Cardiac fibroblast (primary cell): ENCODE measurements at regions not wholly inside any gene's neighbourhood (a gene's known extent, or its start where the extent isn't known, plus 50 kb on each side); places are given as distances from the start of the nearest gene placed in this dataset.
"Not testable (repeated sequence)": the region's sequence is repeated elsewhere in the genome, so short reads cannot be mapped to it uniquely, and the experiment has no call there.

Experiments used
- DNase-seq, 2 donors: peaks; one replicate each; pipeline versions ENCODE4 v3.0.0 to v3.0.0-alpha.2; 2010; ENCODE audit warnings: low read depth in 2 of 2
- H3K4me3 ChIP-seq, 2 donors: replicated peaks in 1 of 2; 1 replicate in 1 of 2; 2 replicates in 1 of 2; pipeline ENCODE4 v1.5.1; 2011; ENCODE audit warnings: low read depth in 2 of 2, low read length in 2 of 2, mild to moderate bottlenecking in 2 of 2, moderate library complexity in 1 of 2
- TF ChIP-seq, protein P1 (sequence below): IDR thresholded peaks from one replicate; pipeline ENCODE4 v1.5.1; 2011; ENCODE audit warnings: low read depth, mild to moderate bottlenecking, low read length, inconsistent platforms

DNA sequence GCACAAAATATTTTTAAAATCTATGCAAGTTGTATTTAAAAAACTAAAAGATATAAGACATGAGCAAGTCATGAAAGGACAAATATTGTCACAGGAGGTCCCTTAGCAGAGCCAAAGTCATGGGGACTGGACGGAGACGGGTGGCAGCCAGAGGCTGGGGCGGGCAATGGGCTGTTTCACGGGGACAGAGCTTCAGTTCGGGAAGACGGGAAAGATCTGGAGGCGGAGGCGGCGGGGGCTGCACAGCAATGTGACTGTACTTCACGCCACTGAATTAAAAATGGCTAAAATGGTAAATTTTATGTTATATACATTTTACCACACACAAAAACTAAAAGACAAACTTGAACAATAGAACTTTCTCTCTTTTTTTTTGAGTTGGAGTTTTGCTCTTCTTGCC lies 60.0 kb upstream of the METRNL start:
- TF ChIP-seq, protein P1, sequence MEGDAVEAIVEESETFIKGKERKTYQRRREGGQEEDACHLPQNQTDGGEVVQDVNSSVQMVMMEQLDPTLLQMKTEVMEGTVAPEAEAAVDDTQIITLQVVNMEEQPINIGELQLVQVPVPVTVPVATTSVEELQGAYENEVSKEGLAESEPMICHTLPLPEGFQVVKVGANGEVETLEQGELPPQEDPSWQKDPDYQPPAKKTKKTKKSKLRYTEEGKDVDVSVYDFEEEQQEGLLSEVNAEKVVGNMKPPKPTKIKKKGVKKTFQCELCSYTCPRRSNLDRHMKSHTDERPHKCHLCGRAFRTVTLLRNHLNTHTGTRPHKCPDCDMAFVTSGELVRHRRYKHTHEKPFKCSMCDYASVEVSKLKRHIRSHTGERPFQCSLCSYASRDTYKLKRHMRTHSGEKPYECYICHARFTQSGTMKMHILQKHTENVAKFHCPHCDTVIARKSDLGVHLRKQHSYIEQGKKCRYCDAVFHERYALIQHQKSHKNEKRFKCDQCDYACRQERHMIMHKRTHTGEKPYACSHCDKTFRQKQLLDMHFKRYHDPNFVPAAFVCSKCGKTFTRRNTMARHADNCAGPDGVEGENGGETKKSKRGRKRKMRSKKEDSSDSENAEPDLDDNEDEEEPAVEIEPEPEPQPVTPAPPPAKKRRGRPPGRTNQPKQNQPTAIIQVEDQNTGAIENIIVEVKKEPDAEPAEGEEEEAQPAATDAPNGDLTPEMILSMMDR = no peak
- DNase-seq = no peak

DNA sequence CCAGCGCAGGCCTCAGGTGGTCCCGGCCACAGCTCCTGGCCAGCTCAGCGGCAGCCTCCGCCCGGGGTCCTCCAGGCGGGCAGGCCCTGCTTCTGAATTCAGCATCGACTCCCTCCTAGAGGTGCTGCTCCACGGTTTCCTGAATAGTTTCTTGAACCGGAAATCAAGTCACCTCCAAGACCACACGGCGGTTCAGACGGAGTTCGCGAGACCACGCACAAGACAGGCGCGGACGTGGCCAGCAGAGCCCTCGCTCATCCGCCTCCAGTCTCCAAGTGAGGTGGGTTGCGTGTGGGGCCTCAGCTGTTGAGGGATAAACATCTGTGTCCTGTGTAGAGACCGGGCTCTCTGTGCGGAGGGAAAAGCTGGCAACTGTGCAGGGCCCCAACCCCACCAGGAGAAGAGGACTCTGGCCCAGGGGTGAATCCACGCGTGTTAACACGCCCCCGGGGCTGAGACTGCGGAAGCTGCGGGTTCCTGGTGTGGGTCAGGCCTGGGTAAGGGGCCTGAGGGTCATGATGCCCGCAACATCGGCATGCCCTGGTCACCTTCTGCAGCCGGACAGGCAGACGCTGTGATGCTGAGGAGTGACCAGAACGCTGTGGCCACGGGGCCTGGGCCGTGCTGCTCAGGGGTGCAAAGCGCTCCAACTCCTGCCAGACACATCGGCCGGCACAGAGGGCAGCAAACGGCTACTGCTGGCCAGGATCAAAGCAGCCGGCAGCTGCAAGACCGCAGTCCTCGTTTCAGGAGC lies 55.0 kb upstream of the METRNL start:
- DNase-seq = no peak
- H3K4me3 ChIP-seq = no peak overlapping the region
- TF ChIP-seq, protein P1 = no peak

More for the DNA sequence above, 60.0 kb upstream of the METRNL start:
- H3K4me3 ChIP-seq = no peak overlapping the region

DNA sequence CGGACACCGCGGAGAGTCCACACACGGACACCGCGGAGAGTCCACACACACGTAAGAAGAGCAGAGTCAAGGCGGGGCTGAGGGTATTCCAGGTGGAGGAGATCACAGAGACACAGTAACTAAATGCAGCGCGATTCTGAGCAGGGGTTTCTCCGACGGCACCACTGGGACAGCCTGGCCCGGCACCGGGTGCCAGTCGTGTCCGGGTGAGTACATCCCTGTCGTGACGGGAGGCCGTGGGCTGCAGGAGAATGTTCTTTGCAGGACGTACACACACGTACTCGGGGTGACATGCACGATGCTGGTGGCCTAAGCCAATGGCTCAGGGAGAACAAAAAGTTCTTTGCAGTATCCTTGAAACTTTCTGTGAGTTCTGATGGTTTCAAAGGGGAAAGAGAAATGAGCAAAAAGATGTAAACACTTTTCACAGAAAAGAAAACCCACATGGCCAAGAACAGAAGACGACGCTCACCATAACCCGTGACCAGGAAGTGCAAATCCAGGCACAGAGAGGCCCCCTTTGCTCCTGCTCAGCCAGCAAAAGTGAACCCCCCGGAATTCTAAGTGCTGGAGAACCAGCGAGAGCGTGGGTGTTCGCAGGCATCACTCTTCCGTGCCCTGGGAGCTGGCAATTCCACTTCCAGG lies 53.7 kb upstream of the METRNL start:
- H3K4me3 ChIP-seq = no peak overlapping the region
- DNase-seq = no peak
- TF ChIP-seq, protein P1 = no peak

DNA sequence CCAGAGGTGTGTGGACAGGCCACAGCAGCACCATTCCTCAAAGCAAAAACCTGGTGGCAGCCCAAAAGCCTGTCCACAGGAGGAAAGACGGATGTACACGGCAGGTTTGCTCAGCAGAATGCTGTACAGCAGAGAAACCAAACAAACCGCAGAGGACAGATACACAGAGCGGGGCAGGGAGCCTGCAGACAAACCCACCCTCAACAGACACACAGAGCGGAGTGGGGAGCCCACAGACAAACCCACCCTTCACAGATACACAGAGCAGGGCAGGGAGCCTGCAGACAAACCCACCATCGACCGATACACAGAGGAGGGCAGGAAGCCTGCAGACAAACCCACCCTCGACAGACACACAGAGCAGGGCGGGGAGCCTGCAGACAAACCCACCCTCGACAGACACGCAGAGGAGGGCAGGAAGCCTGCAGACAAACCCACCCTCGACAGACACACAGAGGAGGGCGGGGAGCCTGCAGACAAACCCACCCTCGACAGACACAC lies 53.0 kb upstream of the METRNL start:
- TF ChIP-seq, protein P1 = no peak
- H3K4me3 ChIP-seq = no peak overlapping the region
- no peak for DNase-seq

DNA sequence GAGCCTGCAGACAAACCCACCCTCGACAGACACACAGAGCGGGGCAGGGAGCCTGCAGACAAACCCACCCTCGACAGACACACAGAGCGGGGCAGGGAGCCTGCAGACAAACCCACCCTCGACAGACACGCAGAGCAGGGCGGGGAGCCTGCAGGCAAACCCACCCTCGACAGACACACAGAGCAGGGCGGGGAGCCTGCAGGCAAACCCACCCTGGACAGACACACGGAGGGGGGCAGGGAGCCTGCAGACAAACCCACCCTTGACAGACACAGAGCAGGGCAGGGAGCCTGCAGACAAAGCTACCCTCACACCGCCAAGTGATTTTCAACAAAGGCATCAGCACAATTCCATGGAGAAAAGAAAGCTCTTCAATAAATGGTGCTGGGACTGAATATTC lies 52.5 kb upstream of the METRNL start:
- not testable (repeated sequence) for H3K4me3 ChIP-seq, DNase-seq

DNA sequence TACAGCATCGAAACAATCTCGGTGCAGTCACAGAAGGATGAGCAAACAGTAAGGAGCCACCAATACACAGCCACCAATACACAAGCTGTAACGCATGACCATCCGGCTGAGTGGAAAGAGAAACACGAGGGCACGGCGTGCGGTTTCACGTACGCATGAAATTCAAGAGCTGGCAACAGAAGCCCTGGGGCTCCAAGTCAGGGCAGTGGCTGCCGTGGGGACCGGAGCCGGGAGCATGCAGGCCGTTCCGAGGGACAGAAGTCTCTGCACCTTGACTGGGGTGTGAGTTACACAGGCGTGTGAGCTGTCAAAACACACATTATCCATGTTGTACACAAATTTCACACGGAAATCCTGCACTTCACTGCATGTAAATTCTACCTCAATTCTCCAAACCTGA lies 50.6 kb upstream of the METRNL start:
- TF ChIP-seq, protein P1 = no peak
- no peak overlapping the region for H3K4me3 ChIP-seq
- no peak for DNase-seq

DNA sequence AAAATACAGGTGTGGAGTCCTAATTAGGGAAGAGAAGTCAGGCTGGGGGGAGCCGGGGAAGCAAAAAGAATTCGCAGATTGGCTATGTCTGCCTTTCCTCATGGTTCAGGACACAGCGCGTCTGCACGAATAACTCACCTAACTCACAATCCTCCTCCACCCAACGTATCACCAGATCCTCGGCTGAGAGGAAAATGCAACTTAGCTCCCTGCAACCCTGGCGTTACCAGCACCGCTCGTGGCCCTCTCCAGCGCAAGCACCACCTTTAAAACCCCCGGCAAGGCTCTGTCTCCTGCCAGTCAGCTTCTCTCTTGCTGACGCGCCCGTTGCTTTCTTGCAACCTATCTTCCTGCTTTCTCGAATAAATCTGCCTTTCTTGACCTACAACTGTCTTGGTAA lies 49.8 kb upstream of the METRNL start:
- no peak for DNase-seq
- TF ChIP-seq, protein P1 = no peak
- H3K4me3 ChIP-seq = no peak overlapping the region
